Testis (tissue), 2 donors: ENCODE measurements at regions not wholly inside any gene's neighbourhood (a gene's known extent, or its start where the extent isn't known, plus 50 kb on each side); places are given as distances from the start of the nearest gene placed in this dataset.

Experiments used
- DNase-seq: peaks from one replicate; pipeline ENCODE4 v3.0.0-alpha.2; 2019
- H3K27ac ChIP-seq, 2 donors: fragments of 200-600 bp; sonication (generic); one replicate each; pipeline ENCODE4 v1.5.1; 2019
- H3K27me3 ChIP-seq: fragments of 200-600 bp; sonication (generic); one replicate; pipeline ENCODE4 v1.5.1; 2019
- H3K36me3 ChIP-seq: fragments of 200-600 bp; sonication (generic); one replicate; pipeline ENCODE4 v1.5.1; 2017; ENCODE audit warnings: low read depth; ENCODE audit errors: missing control alignments
- H3K4me1 ChIP-seq: fragments of 200-600 bp; sonication (generic); one replicate; pipeline ENCODE4 v1.5.1; 2019
- H3K4me3 ChIP-seq, 2 donors: fragments of 200-600 bp; sonication (generic); one replicate each; pipeline ENCODE4 v1.5.1; 2017 to 2019
- H3K9me3 ChIP-seq: fragments of 200-600 bp; sonication (generic); one replicate; pipeline ENCODE4 v1.5.1; 2017
- POLR2A ChIP-seq: fragments of 450-650 bp; IDR thresholded peaks from one replicate; pipeline ENCODE4 v1.6.1; 2017; ENCODE audit warnings: antibody characterized with exemption, mild to moderate bottlenecking, moderate library complexity
- WGBS, 2 donors: methylation state at CpG; one replicate each; pipeline ENCODE4 v1.1.5; 2018; 5-methylcytosine and 5-hydroxymethylcytosine counted together
- intact Hi-C: fragments of 100-400 bp; cut with DNase I; formaldehyde crosslinking; loops from one replicate; pipeline ENCODE4 v1.15.1; 2023; ENCODE audit warnings: low total_unique reads
- TF ChIP-seq, protein P1 (sequence below), 3 experiments: fragments of 450-650 bp in 2 of 3; fragments of 200-600 bp in 1 of 3; sonication (generic) in 1 of 3; IDR thresholded peaks; one replicate each; pipeline ENCODE4 v1.5.1; 2016 to 2019; ENCODE audit warnings: antibody characterized with exemption in 3 of 3, mild to moderate bottlenecking in 2 of 3, moderate library complexity in 1 of 3

DNA sequence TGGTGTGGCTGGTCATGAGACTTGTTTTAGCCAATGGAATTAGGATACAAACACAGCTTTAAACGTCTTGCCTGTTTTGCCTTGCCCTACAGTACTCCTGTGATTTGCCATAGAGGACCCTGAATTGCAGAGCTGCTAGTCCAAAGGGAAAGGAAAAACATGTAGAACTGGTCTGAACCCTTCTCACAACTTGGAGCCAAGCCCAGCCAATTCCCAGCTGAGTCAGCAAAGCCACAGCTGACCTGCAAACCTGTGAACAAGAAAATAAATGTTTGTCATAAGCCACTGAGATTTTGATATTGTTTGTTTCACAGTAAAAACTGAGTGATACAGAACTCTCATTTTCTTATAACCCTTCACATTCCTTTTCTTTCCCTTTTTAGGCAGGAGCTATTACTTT, 360.5 kb upstream of the API5 start:
- no peak for DNase-seq
- no peaks in the 10 kb centered on the region for H3K4me1 ChIP-seq
- 50 to 79% methylated on average over 1 of the region's 1 CpG for WGBS, 2 donors
- H3K4me3 ChIP-seq: no peak overlapping the region
- H3K9me3 ChIP-seq: no peaks in the 10 kb centered on the region
- intact Hi-C loops: no loop called here
- TF ChIP-seq POLR2A: no peak
- TF ChIP-seq, protein P1, sequence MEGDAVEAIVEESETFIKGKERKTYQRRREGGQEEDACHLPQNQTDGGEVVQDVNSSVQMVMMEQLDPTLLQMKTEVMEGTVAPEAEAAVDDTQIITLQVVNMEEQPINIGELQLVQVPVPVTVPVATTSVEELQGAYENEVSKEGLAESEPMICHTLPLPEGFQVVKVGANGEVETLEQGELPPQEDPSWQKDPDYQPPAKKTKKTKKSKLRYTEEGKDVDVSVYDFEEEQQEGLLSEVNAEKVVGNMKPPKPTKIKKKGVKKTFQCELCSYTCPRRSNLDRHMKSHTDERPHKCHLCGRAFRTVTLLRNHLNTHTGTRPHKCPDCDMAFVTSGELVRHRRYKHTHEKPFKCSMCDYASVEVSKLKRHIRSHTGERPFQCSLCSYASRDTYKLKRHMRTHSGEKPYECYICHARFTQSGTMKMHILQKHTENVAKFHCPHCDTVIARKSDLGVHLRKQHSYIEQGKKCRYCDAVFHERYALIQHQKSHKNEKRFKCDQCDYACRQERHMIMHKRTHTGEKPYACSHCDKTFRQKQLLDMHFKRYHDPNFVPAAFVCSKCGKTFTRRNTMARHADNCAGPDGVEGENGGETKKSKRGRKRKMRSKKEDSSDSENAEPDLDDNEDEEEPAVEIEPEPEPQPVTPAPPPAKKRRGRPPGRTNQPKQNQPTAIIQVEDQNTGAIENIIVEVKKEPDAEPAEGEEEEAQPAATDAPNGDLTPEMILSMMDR (IDR thresholded peaks at IDR 0.05): no peak
- no peaks in the 10 kb centered on the region for H3K27me3 ChIP-seq
- H3K27ac ChIP-seq: no peak overlapping the region
- no peaks in the 10 kb centered on the region for H3K36me3 ChIP-seq

DNA sequence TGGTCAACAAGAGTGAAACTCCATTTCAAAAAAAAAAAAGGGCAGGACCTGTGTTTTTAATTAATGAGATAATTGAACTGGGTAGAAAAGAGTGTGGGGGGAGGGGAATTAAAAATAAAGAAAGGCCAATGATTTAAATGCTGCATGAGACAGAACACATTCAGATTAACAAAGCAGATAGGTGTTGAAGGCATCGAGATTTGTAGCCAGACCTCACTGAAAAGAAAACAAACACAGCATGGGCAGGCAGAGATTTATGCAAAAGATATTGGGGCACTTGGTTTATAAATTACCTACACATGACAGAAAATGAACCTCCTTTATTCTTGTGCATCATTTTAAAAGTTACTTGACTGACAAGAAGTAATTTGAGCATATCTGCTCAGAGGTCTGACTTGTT, 354.0 kb upstream of the API5 start:
- intact Hi-C loops: no loop called here
- no peak overlapping the region for H3K4me3 ChIP-seq
- no peaks in the 10 kb centered on the region for H3K36me3 ChIP-seq
- WGBS, 2 donors: 3 to 7% methylated on average over 1 of the region's 1 CpG
- no peaks in the 10 kb centered on the region for H3K9me3 ChIP-seq
- no peaks in the 10 kb centered on the region for H3K4me1 ChIP-seq
- TF ChIP-seq POLR2A: no peak
- TF ChIP-seq, protein P1 (IDR thresholded peaks at IDR 0.05): no peak
- no peak for DNase-seq
- H3K27me3 ChIP-seq: no peaks in the 10 kb centered on the region
- H3K27ac ChIP-seq: no peak overlapping the region

DNA sequence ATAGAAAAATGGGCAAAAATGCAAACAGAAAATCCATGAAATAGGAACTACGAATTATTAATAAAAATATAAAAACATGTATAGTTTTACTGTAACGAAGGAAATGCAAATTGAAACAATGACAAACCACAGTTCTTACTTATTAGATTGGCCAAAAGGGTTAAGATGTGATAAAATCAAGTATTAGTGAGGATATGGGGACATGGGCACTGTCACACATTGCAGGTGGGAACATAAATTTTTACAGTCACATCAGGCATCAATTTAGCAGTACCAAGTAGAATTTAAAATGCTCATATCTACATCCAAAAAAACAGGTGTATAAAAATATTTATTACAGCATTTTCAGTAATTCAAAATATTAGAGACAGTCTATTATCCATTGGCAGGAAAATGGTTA, 353.2 kb upstream of the API5 start:
- intact Hi-C loops: no loop called here
- TF ChIP-seq, protein P1 (IDR thresholded peaks at IDR 0.05): no peak
- TF ChIP-seq POLR2A: no peak
- Histone ChIP-seq H3K4me3 (no peak overlapping the region), H3K9me3 (no peaks in the 10 kb centered on the region), H3K4me1 (no peaks in the 10 kb centered on the region), H3K27ac (no peak overlapping the region), H3K36me3 (no peaks in the 10 kb centered on the region), H3K27me3 (no peaks in the 10 kb centered on the region)
- WGBS, 2 donors: 87 to 96% methylated on average over 2 of the region's 2 CpGs
- DNase-seq: no peak

GRCh38 chr11:42960521-42961088, 351.2 kb upstream of the API5 start:
- H3K36me3 ChIP-seq: no peaks in the 10 kb centered on the region
- intact Hi-C loops: no loop called here
- H3K9me3 ChIP-seq: no peaks in the 10 kb centered on the region
- no peak overlapping the region for H3K4me3 ChIP-seq
- 69 to 73% methylated on average over 1 of the region's 1 CpG for WGBS, 2 donors
- no peak for DNase-seq
- no peak for TF ChIP-seq POLR2A
- TF ChIP-seq, protein P1 (IDR thresholded peaks at IDR 0.05): no peak
- H3K27ac ChIP-seq: no peak overlapping the region
- H3K27me3 ChIP-seq: no peaks in the 10 kb centered on the region
- no peaks in the 10 kb centered on the region for H3K4me1 ChIP-seq

GRCh38 chr11:42967653-42968052, 344.1 kb upstream of the API5 start:
- Histone ChIP-seq H3K27ac (no peak overlapping the region), H3K4me3 (no peak overlapping the region), H3K4me1 (no peaks in the 10 kb centered on the region), H3K36me3 (no peaks in the 10 kb centered on the region), H3K27me3 (no peaks in the 10 kb centered on the region), H3K9me3 (no peaks in the 10 kb centered on the region)
- DNase-seq: no peak
- 85 to 92% methylated on average over 2 of the region's 2 CpGs for WGBS, 2 donors
- TF ChIP-seq POLR2A: no peak
- TF ChIP-seq, protein P1 (IDR thresholded peaks at IDR 0.05): no peak
- intact Hi-C loops: no loop called here
